ENCODE measurements at regions not wholly inside any gene's neighbourhood (a gene's known extent, or its start where the extent isn't known, plus 50 kb on each side); places are given as distances from the start of the nearest gene placed in this dataset.

DNA sequence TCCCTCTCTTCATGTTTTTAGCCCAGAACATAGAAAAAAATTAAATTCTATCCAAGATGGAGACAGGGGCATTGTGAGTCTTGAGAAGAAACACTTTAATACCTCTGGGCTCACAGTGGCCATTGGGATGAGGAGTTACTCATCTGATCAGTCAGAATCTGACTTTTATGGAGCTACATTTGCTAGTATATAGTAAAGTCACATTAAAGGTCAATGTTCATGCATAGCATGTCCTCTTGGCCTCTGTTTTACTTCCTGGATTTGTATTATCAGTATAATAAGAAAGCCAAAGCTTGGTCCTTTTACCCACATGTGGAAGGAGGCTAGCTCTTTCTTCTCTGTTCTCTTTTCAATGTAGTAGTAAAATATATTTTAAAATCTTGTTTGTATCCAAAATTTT lies 93.6 kb upstream of the CNOT2 start:
- Histone ChIP-seq H3K27me3 (no peaks in the 10 kb centered on the region), H3K9me3 (peaks cover 5 to 12% of the 10 kb centered on the region in 2 donors), H3K4me3 (no peak overlapping the region), H3K27ac (no peak overlapping the region), H3K36me3 (no peaks in the 10 kb centered on the region), H3K4me1 (no peaks in the 10 kb centered on the region)
- DNase-seq (ENCODE audit: low spot score in 2 of 2) = no peak
- TF ChIP-seq CTCF (IDR thresholded peaks at IDR 0.05) (no peak), POLR2A (IDR thresholded peaks at IDR 0.05) (no peak)
- intact Hi-C loops (cut with DNase I; ENCODE audit: low total_unique reads) = no loop called here

DNA sequence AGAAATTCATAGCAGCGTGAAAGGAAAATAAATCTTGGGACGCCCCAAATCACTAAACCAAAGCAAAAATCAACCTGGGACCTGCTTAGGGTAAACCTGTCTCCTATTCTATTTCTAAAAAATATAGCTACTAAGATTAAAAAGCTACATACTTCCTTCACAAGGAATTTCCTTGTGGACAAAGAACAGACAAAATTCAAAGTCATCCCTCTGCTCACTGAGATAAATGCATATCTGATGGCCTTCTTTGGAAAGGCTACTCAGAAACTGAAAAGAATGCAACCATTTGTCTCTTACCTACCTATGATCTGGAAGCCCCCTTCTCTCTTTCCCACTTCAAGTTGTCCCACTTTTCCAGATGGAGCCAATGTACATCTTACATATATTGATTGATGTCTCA lies 93.0 kb upstream of the CNOT2 start:
- DNase-seq (ENCODE audit: low spot score in 2 of 2) = no peak
- H3K4me3 ChIP-seq = no peak overlapping the region
- H3K27ac ChIP-seq = no peak overlapping the region
- intact Hi-C loops (cut with DNase I; ENCODE audit: low total_unique reads) = no loop called here
- TF ChIP-seq POLR2AphosphoS5 (IDR thresholded peaks at IDR 0.05) = no peak
- no peaks in the 10 kb centered on the region for H3K27me3 ChIP-seq
- H3K4me1 ChIP-seq = no peaks in the 10 kb centered on the region
- no peaks in the 10 kb centered on the region for H3K36me3 ChIP-seq
- peaks cover 5 to 17% of the 10 kb centered on the region in 2 donors for H3K9me3 ChIP-seq

DNA sequence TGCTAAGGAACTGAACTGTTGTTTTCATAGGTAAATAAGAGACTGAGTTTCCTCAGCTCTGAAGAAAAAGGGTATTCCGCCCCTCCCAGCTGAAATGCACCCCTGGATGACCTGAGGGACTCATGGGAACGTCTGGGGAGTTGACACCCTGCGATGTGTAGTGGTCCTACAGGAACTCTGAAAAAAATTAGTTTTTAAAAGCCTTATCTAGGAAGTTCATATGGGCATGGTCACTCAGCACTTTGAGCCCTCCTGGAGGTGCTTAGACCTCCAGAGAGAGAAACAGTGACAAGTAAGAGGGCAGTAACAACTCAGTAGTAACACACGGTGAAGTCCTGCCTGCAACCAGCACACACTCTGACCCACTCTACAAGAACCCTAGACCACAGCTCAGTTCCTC lies 91.2 kb upstream of the CNOT2 start:
- H3K4me3 ChIP-seq = no peak overlapping the region
- H3K27ac ChIP-seq = no peak overlapping the region
- H3K36me3 ChIP-seq = no peaks in the 10 kb centered on the region
- TF ChIP-seq CTCF (IDR thresholded peaks at IDR 0.05) = no peak
- TF ChIP-seq POLR2AphosphoS5 (IDR thresholded peaks at IDR 0.05) = no peak
- TF ChIP-seq POLR2A (IDR thresholded peaks at IDR 0.05) = no peak
- no peak for DNase-seq (ENCODE audit: low spot score in 2 of 2)
- no peaks in the 10 kb centered on the region for H3K4me1 ChIP-seq
- intact Hi-C loops (cut with DNase I; ENCODE audit: low total_unique reads) = no loop called here
- no peaks in the 10 kb centered on the region for H3K27me3 ChIP-seq
- H3K9me3 ChIP-seq = peaks cover 5 to 35% of the 10 kb centered on the region in 2 donors

DNA sequence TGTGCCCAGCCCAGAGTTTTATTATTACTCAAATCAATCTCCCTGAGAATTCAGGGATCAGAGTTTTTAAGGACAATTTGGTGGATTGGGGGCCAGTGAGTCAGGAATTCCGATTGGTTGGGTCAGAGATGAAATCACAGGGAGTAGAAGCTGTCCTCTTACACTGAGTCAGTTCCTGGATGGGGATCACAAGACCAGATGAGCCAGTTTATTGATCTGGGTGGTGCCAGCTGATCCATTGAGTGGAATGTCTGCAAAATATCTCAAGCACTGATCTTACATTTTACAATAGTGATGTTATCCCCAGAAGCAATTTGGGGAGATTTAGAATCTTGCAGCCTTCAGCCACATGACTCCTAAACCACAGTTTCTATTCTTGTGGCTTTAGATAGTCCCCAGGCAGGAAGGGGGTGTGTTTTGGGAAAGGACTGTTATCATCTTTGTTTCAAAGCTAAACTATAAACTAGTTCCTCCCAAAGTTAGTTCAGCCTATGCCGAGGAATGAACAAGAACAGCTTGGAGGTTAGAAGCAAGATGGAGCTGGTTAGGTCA lies 89.1 kb upstream of the CNOT2 start:
- no peak for DNase-seq (ENCODE audit: low spot score in 2 of 2)
- H3K4me1 ChIP-seq = no peaks in the 10 kb centered on the region

GRCh38 chr12:70154960-70155589 lies 88.2 kb upstream of the CNOT2 start:
- intact Hi-C loops (cut with DNase I; ENCODE audit: low total_unique reads) = no loop called here
- TF ChIP-seq CTCF (IDR thresholded peaks at IDR 0.05) (no peak), POLR2A (IDR thresholded peaks at IDR 0.05) (no peak), POLR2AphosphoS5 (IDR thresholded peaks at IDR 0.05) (no peak)
- no peak overlapping the region for H3K4me3 ChIP-seq
- no peak overlapping the region for H3K27ac ChIP-seq
- no peaks in the 10 kb centered on the region for H3K4me1 ChIP-seq
- H3K9me3 ChIP-seq = peaks cover 5 to 60% of the 10 kb centered on the region in 2 donors
- no peaks in the 10 kb centered on the region for H3K36me3 ChIP-seq
- DNase-seq (ENCODE audit: low spot score in 2 of 2) = no peak
- no peaks in the 10 kb centered on the region for H3K27me3 ChIP-seq

More for the DNA sequence above, 89.1 kb upstream of the CNOT2 start:
- intact Hi-C loops (cut with DNase I; ENCODE audit: low total_unique reads) = no loop called here
- H3K4me3 ChIP-seq = no peak overlapping the region
- peaks cover 5 to 50% of the 10 kb centered on the region in 2 donors for H3K9me3 ChIP-seq
- no peaks in the 10 kb centered on the region for H3K27me3 ChIP-seq
- no peak overlapping the region for H3K27ac ChIP-seq
- H3K36me3 ChIP-seq = no peaks in the 10 kb centered on the region
- TF ChIP-seq CTCF (IDR thresholded peaks at IDR 0.05) (no peak), POLR2AphosphoS5 (IDR thresholded peaks at IDR 0.05) (no peak), POLR2A (IDR thresholded peaks at IDR 0.05) (no peak)

Measured in breast epithelium (tissue), 4 donors.